ENCODE measurements at regions not wholly inside any gene's neighbourhood (a gene's known extent, or its start where the extent isn't known, plus 50 kb on each side); places are given as distances from the start of the nearest gene placed in this dataset.

DNA sequence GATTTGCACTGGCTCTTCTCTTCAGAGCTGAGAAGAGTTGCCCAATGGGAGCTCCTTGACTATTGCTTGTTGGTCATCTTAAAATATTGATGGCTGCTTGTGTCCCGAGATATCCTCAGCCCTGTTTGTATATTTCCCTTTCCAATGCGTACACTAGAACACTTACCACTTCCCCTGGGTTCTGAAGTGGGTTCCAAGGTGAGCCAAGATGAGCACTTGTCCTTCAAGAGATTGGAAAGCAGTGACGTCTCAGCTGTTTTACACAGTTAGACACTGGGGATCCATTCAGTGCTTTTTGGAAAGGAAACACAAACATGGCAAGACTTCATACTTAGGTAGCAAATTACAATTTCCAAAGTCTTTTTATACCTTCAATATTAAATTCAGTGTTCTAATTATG lies 716.4 kb upstream of the CITED2 start:
- DNase-seq (ENCODE audit: low spot score in 2 of 2), result no peak
- WGBS, result 97% methylated on average over 3 of the region's 3 CpGs
- no peak overlapping the region for H3K27ac ChIP-seq
- H3K36me3 ChIP-seq, result no peaks in the 10 kb centered on the region
- TF ChIP-seq, protein P1, sequence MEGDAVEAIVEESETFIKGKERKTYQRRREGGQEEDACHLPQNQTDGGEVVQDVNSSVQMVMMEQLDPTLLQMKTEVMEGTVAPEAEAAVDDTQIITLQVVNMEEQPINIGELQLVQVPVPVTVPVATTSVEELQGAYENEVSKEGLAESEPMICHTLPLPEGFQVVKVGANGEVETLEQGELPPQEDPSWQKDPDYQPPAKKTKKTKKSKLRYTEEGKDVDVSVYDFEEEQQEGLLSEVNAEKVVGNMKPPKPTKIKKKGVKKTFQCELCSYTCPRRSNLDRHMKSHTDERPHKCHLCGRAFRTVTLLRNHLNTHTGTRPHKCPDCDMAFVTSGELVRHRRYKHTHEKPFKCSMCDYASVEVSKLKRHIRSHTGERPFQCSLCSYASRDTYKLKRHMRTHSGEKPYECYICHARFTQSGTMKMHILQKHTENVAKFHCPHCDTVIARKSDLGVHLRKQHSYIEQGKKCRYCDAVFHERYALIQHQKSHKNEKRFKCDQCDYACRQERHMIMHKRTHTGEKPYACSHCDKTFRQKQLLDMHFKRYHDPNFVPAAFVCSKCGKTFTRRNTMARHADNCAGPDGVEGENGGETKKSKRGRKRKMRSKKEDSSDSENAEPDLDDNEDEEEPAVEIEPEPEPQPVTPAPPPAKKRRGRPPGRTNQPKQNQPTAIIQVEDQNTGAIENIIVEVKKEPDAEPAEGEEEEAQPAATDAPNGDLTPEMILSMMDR (IDR thresholded peaks at IDR 0.05), result no peak
- TF ChIP-seq EP300 (IDR thresholded peaks at IDR 0.05) (no peak), POLR2A (IDR thresholded peaks at IDR 0.05) (no peak), POLR2AphosphoS5 (IDR thresholded peaks at IDR 0.05) (no peak)
- H3K9me3 ChIP-seq, result no peaks in the 10 kb centered on the region
- no peak overlapping the region for H3K4me3 ChIP-seq
- no peaks in the 10 kb centered on the region for H3K27me3 ChIP-seq
- no peaks in the 10 kb centered on the region for H3K4me1 ChIP-seq

DNA sequence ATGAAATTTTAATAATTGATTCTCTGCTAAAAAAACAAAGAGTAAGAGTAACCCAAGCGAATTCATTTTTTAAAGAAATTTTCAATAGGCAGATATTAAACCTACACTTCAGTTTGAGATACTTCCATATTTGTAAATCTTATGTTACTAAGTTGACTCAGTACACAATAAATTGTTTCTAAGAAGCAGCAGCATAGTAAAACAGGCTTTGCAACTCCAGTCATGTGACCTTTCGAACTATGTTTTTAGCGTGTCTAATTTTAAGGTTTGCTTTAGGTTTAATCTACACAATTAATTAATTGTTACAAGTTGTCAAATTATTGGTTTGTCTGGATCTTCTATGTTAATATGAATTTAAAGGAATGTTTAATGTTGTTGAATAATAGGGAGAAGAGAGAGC lies 708.9 kb upstream of the CITED2 start:
- H3K9me3 ChIP-seq, result no peaks in the 10 kb centered on the region
- no peak for TF ChIP-seq POLR2A (IDR thresholded peaks at IDR 0.05)
- TF ChIP-seq EP300 (IDR thresholded peaks at IDR 0.05), result no peak
- TF ChIP-seq, protein P1 (IDR thresholded peaks at IDR 0.05), result no peak
- no peak for TF ChIP-seq POLR2AphosphoS5 (IDR thresholded peaks at IDR 0.05)
- H3K36me3 ChIP-seq, result no peaks in the 10 kb centered on the region
- H3K4me1 ChIP-seq, result peaks cover 22% of the 10 kb centered on the region
- WGBS, result 58% methylated on average over 3 of the region's 3 CpGs
- DNase-seq (ENCODE audit: low spot score in 2 of 2), result no peak
- H3K27ac ChIP-seq, result no peak overlapping the region
- no peak overlapping the region for H3K4me3 ChIP-seq
- H3K27me3 ChIP-seq, result no peaks in the 10 kb centered on the region

DNA sequence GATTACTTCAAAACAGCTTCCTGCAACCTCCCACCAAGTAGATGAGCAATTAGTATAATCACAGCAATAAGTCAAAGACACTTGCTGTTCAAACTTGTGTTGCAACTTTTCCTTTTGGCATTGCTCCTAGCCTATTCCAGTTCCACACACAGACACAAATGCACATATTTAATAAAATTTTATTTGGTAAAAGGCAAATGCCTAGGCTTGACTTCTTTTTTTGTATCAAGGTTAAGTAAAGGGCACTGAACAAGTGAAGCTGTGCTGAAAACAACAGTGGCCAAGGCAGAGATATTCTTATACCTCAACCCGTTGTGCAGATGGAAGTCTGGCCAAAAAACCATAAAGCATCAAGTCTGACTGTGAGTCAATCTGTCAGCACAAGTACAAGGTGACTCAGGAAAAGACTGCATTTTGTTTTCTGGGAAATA lies 708.4 kb upstream of the CITED2 start:
- H3K9me3 ChIP-seq, result no peaks in the 10 kb centered on the region
- no peak overlapping the region for H3K27ac ChIP-seq
- 11% methylated on average over 1 of the region's 1 CpG for WGBS
- no peak for TF ChIP-seq EP300 (IDR thresholded peaks at IDR 0.05)
- no peak for TF ChIP-seq POLR2AphosphoS5 (IDR thresholded peaks at IDR 0.05)
- TF ChIP-seq POLR2A (IDR thresholded peaks at IDR 0.05), result no peak
- TF ChIP-seq, protein P1 (IDR thresholded peaks at IDR 0.05), result no peak
- H3K36me3 ChIP-seq, result no peaks in the 10 kb centered on the region
- DNase-seq (ENCODE audit: low spot score in 2 of 2), result no peak
- H3K27me3 ChIP-seq, result no peaks in the 10 kb centered on the region
- H3K4me1 ChIP-seq, result peaks cover 26% of the 10 kb centered on the region
- no peak overlapping the region for H3K4me3 ChIP-seq

DNA sequence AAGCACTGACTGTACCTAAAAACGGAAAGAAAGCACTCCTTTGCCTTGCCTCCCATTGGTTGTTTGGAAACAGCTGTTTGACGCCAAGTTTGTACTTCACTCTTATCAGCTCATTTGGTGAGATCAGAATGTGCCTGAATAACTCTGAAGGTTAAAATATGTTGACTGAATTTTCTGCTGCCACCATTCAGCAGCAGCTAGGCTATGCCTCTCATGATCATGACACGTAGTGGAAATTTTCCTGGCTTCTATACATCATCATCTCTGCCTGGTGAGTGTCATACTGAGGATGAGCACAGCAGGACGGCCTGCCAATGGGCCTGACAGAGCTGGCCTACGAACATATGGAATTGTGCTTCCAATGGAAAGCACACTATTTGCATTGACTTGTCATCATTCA lies 704.9 kb upstream of the CITED2 start:
- DNase-seq (ENCODE audit: low spot score in 2 of 2), result no peak
- TF ChIP-seq POLR2A (IDR thresholded peaks at IDR 0.05) (no peak), POLR2AphosphoS5 (IDR thresholded peaks at IDR 0.05) (no peak), EP300 (IDR thresholded peaks at IDR 0.05) (no peak)
- TF ChIP-seq, protein P1 (IDR thresholded peaks at IDR 0.05), result no peak
- Histone ChIP-seq H3K27me3 (no peaks in the 10 kb centered on the region), H3K4me3 (no peak overlapping the region), H3K9me3 (no peaks in the 10 kb centered on the region), H3K27ac (no peak overlapping the region), H3K4me1 (peaks cover 26% of the 10 kb centered on the region), H3K36me3 (no peaks in the 10 kb centered on the region)
- 88% methylated on average over 5 of the region's 5 CpGs for WGBS

DNA sequence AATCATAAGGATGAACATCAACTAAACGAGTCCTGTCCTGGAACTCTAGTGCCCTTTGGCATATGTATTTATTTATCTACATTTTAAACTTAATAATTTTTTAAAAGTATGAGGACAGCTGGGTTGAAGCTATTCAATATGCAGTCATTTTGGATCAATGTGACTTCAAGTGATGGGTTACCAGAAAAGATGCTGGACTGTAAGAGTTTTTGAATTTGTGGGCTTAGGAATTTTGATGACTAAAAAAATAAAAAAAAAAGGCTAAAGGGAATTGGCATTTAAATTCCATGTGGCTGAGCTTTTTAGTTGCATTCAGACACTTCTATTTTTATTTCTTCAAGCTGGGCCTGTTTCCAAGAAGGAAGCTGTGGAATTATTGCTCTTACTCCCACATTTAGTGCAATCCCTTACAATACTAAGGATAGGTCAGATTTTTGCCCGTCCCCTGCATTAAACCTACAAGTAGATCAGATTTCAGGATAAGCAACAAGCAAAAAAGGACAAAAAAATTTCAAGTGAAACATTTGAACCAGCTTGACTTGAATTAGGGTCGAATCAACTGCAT lies 704.2 kb upstream of the CITED2 start:
- H3K4me3 ChIP-seq, result no peak overlapping the region
- H3K27ac ChIP-seq, result no peak overlapping the region
- DNase-seq (ENCODE audit: low spot score in 2 of 2), result no peak
- H3K4me1 ChIP-seq, result peaks cover 26% of the 10 kb centered on the region
- no peaks in the 10 kb centered on the region for H3K9me3 ChIP-seq
- no peaks in the 10 kb centered on the region for H3K36me3 ChIP-seq
- TF ChIP-seq POLR2AphosphoS5 (IDR thresholded peaks at IDR 0.05) (no peak), EP300 (IDR thresholded peaks at IDR 0.05) (no peak), POLR2A (IDR thresholded peaks at IDR 0.05) (no peak)
- TF ChIP-seq, protein P1 (IDR thresholded peaks at IDR 0.05), result no peak
- no peaks in the 10 kb centered on the region for H3K27me3 ChIP-seq
- 27% methylated on average over 3 of the region's 3 CpGs for WGBS
